ENCODE measurements at regions not wholly inside any gene's neighbourhood (a gene's known extent, or its start where the extent isn't known, plus 50 kb on each side); places are given as distances from the start of the nearest gene placed in this dataset.

- DNase-seq: no peak
Measured at GRCh38 chr5:165906871-165907270, 2384.6 kb upstream of the WWC1 start.

GRCh38 chr5:165913059-165913458 lies 2378.4 kb upstream of the WWC1 start:
- no peak for DNase-seq

- DNase-seq: no peak
Measured at GRCh38 chr5:165914456-165914855, 2377.0 kb upstream of the WWC1 start.

- DNase-seq: no peak
Measured at GRCh38 chr5:165919196-165919595, 2372.2 kb upstream of the WWC1 start.

- no peak for DNase-seq
Measured at GRCh38 chr5:165920655-165921054, 2370.8 kb upstream of the WWC1 start.

GRCh38 chr5:165928971-165929370 lies 2362.5 kb upstream of the WWC1 start:
- DNase-seq: no peak

GRCh38 chr5:165940541-165940940 lies 2350.9 kb upstream of the WWC1 start:
- no peak for DNase-seq

GRCh38 chr5:165956854-165957253 lies 2334.6 kb upstream of the WWC1 start:
- DNase-seq: no peak

- DNase-seq: no peak
Measured at GRCh38 chr5:165981671-165982070, 2309.8 kb upstream of the WWC1 start.

GRCh38 chr5:165996201-165996875 lies 2295.1 kb upstream of the WWC1 start:
- no peak for DNase-seq

- no peak for DNase-seq
Measured at GRCh38 chr5:165999693-166000320, 2291.6 kb upstream of the WWC1 start.

GRCh38 chr5:166004006-166004405 lies 2287.4 kb upstream of the WWC1 start:
- no peak for DNase-seq

- no peak for DNase-seq
Measured at GRCh38 chr5:166013415-166013814, 2278.0 kb upstream of the WWC1 start.

- no peak for DNase-seq
Measured at GRCh38 chr5:166014256-166014655, 2277.2 kb upstream of the WWC1 start.

GRCh38 chr5:166018716-166019115 lies 2272.7 kb upstream of the WWC1 start:
- DNase-seq: no peak

- DNase-seq: no peak
Measured at GRCh38 chr5:166022065-166022464, 2269.4 kb upstream of the WWC1 start.

- no peak for DNase-seq
Measured at GRCh38 chr5:166024970-166025369, 2266.5 kb upstream of the WWC1 start.

- DNase-seq: no peak
Measured at GRCh38 chr5:166027582-166027981, 2263.9 kb upstream of the WWC1 start.

- no peak for DNase-seq
Measured at GRCh38 chr5:166031926-166032325, 2259.5 kb upstream of the WWC1 start.

- DNase-seq: no peak
Measured at GRCh38 chr5:166032601-166033000, 2258.8 kb upstream of the WWC1 start.

- no peak for DNase-seq
Measured at GRCh38 chr5:166045961-166046360, 2245.5 kb upstream of the WWC1 start.

- DNase-seq: no peak
Measured at GRCh38 chr5:166046956-166047355, 2244.5 kb upstream of the WWC1 start.

- DNase-seq: no peak
Measured at GRCh38 chr5:166050531-166050930, 2240.9 kb upstream of the WWC1 start.

- DNase-seq: no peak
Measured at GRCh38 chr5:166058660-166059059, 2232.8 kb upstream of the WWC1 start.

GRCh38 chr5:166062094-166062493 lies 2229.4 kb upstream of the WWC1 start:
- no peak for DNase-seq
